ENCODE measurements at regions not wholly inside any gene's neighbourhood (a gene's known extent, or its start where the extent isn't known, plus 50 kb on each side); places are given as distances from the start of the nearest gene placed in this dataset.
"Not testable (repeated sequence)": the region's sequence is repeated elsewhere in the genome, so short reads cannot be mapped to it uniquely, and the experiment has no call there.

DNA sequence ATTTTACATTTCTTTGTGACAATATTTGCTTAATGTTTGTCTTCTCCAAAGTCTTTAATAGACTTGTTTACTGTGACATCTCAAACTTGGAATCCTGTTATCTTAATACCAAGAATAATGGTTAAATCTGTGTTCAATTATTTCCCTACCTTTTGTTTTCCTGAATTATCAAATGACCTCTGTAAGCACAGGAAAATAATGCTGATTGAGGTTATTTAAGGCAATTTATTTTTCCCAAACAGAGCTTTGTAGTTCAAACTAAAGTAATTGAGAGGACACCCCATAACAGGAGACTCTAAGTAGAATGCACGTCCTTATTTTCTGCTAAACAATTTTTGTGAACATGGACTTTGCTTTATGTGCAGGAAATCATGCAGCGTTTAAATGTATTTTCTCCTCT, 195.0 kb downstream of the BTBD3 start:
- no peak for DNase-seq
- intact Hi-C loops (cut with DNase I) = no loop called here
- H3K36me3 ChIP-seq = no peaks in the 10 kb centered on the region
- H3K27ac ChIP-seq = no peak overlapping the region
- no peak overlapping the region for H3K4me3 ChIP-seq
- peaks cover 0 to 17% (median 9%) of the 10 kb centered on the region in 9 donors for H3K4me1 ChIP-seq
- WGBS, 2 donors = 85 to 86% methylated on average over 2 of the region's 2 CpGs
- no peak for ATAC-seq
- no peaks in the 10 kb centered on the region for H3K27me3 ChIP-seq
- peaks cover 0 to 5% (median 0%) of the 10 kb centered on the region in 11 donors for H3K9me3 ChIP-seq
- TF ChIP-seq CTCF (IDR thresholded peaks at IDR 0.05) = no peak

GRCh38 chr20:12113075-12113467, 195.4 kb downstream of the BTBD3 start:
- Histone ChIP-seq H3K27me3 (no peaks in the 10 kb centered on the region), H3K9me3 (peaks cover 0 to under 1% (median 0%) of the 10 kb centered on the region in 11 donors), H3K4me3 (no peak overlapping the region), H3K27ac (peak overlapping the region in 3 of 10 donors; percentile 25 to 60 (median 40)), H3K4me1 (peaks cover 0 to 17% (median 9%) of the 10 kb centered on the region in 9 donors), H3K36me3 (no peaks in the 10 kb centered on the region)
- ATAC-seq (peak in 5 of 8 donors; percentile 9 to 49 (median 28)), DNase-seq (no peak)
- TF ChIP-seq CTCF (IDR thresholded peaks at IDR 0.05) = no peak
- 77 to 80% methylated on average over 3 of the region's 3 CpGs for WGBS, 2 donors
- intact Hi-C loops (cut with DNase I) = no loop called here

- DNase-seq = peak in 1 of 2 donors; percentile 62
- H3K27me3 ChIP-seq = no peaks in the 10 kb centered on the region
- no peak overlapping the region for H3K4me3 ChIP-seq
- intact Hi-C loops (cut with DNase I) = no loop called here
- ATAC-seq = peak; percentile 83 to 92 (median 88)
- peak overlapping the region in 8 of 10 donors; percentile 25 to 60 (median 42) for H3K27ac ChIP-seq
- H3K36me3 ChIP-seq = no peaks in the 10 kb centered on the region
- peak in 1 of 9 donors; percentile 11 for TF ChIP-seq CTCF (IDR thresholded peaks at IDR 0.05)
- 48 to 56% methylated on average over 10 of the region's 10 CpGs for WGBS, 2 donors
- peaks cover 0 to 3% (median 0%) of the 10 kb centered on the region in 11 donors for H3K9me3 ChIP-seq
- H3K4me1 ChIP-seq = peaks cover 0 to 17% (median 9%) of the 10 kb centered on the region in 9 donors
Measured at GRCh38 chr20:12113468-12114371, 196.0 kb downstream of the BTBD3 start.

DNA sequence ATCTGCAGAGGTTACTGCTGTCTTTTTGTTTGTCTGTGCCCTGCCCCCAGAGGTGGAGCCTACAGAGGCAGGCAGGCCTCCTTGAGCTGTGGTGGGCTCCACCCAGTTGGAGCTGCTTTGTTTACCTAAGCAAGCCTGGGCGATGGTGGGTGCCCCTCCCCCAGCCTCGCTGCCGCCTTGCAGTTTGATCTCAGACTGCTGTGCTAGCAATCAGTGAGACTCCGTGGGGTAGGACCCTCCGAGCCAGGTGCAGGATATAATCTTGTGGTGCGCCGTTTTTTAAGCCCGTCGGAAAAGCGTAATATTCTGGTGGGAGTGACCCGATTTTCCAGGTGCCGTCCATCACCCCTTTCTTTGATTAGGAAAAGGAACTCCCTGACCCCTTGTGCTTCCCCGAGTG, 211.4 kb downstream of the BTBD3 start:
- DNase-seq, ATAC-seq, H3K9me3 ChIP-seq, H3K27me3 ChIP-seq, H3K36me3 ChIP-seq, H3K27ac ChIP-seq, H3K4me1 ChIP-seq, H3K4me3 ChIP-seq: not testable (repeated sequence)
- WGBS, 2 donors = 71 to 73% methylated on average over 13 of the region's 13 CpGs
- intact Hi-C loops (cut with DNase I) = loop anchor here in 1 of 10 donors (10.0 kb wide), 1 partner anchor 394 kb away; no protein-coding TSS in a partner anchor

GRCh38 chr20:12129532-12129931, 211.8 kb downstream of the BTBD3 start:
- H3K27ac ChIP-seq, H3K27me3 ChIP-seq, H3K36me3 ChIP-seq, H3K4me3 ChIP-seq, DNase-seq, H3K9me3 ChIP-seq, ATAC-seq, H3K4me1 ChIP-seq: not testable (repeated sequence)
- 88 to 89% methylated on average over 10 of the region's 10 CpGs for WGBS, 2 donors
- intact Hi-C loops (cut with DNase I) = loop anchor here in 1 of 10 donors (10.0 kb wide), 1 partner anchor 395 kb away; no protein-coding TSS in a partner anchor

All from heart right ventricle (tissue), 16 donors.